ENCODE measurements at regions not wholly inside any gene's neighbourhood (a gene's known extent, or its start where the extent isn't known, plus 50 kb on each side); places are given as distances from the start of the nearest gene placed in this dataset.
A peak's percentile ranks its signal among the peaks of the same experiment; 100 is the strongest.

- H3K27me3 ChIP-seq (ENCODE audit: control insufficient read depth in 1 of 2, insufficient read depth in 2 of 2, low read length in 2 of 2), result no peaks in the 10 kb centered on the region
- H3K79me2 ChIP-seq (ENCODE audit: insufficient read depth, low read length), result no peaks in the 10 kb centered on the region
- intact Hi-C loops (cut with micrococcal nuclease; ENCODE audit: unreplicated experiment) (loop anchor here (2.0 to 10.0 kb wide), 2 partner anchors 37 to 137 kb away; no protein-coding TSS in a partner anchor), in situ Hi-C loops (cut with HindIII; ENCODE audit: extremely low pct_ligation_motif_present, low pct_unique_long_range_greater_than_20kb) (no loop called here)
- ChIA-PET POLR2A (interaction anchor here (0.8 to 3.5 kb wide), 15 partner anchors 11 to 583 kb away, joined by 3 to 21 read pairs (median 4); partner anchors contain the start of gene IRS1), CTCF (ENCODE audit: low intra/inter-chr PET ratio, low total read pairs) (no interaction called here)
- TF ChIP-seq ZIK1 (CRISPR knock-in tag; IDR thresholded peaks at IDR 0.05; ENCODE audit: borderline replicate concordance, low read depth) (no peak), ZNF512 (CRISPR knock-in tag; IDR thresholded peaks at IDR 0.05) (0 out of 2 replicates have a peak, but pooled peaks have one; percentile 55)
- TF ChIP-seq, protein P1, sequence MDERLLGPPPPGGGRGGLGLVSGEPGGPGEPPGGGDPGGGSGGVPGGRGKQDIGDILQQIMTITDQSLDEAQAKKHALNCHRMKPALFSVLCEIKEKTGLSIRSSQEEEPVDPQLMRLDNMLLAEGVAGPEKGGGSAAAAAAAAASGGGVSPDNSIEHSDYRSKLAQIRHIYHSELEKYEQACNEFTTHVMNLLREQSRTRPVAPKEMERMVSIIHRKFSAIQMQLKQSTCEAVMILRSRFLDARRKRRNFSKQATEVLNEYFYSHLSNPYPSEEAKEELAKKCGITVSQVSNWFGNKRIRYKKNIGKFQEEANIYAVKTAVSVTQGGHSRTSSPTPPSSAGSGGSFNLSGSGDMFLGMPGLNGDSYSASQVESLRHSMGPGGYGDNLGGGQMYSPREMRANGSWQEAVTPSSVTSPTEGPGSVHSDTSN (CRISPR knock-in tag; IDR thresholded peaks at IDR 0.05), result no peak
- peaks cover 20% of the 10 kb centered on the region for H3K4me1 ChIP-seq (ENCODE audit: insufficient read depth, low read length)
- H3K4me3 ChIP-seq (replicated peaks in 1 of 3; ENCODE audit: insufficient read depth in 1 of 3, low read depth in 2 of 3, low read length in 3 of 3), result peak overlapping the region in 1 of 3 experiments; percentile 6; a peak in 1 of 6 replicates
- WGBS (ENCODE audit: low lambda C conversion rate), result 71% methylated on average over 10 of the region's 10 CpGs
- H3K27ac ChIP-seq (ENCODE audit: extremely low read length, insufficient read depth, low read length), result peak overlapping the region; percentile 57
- peak overlapping the region; percentile 30 for H3K9ac ChIP-seq (ENCODE audit: insufficient read depth, low read depth, low read length)
- no peaks in the 10 kb centered on the region for H3K36me3 ChIP-seq (replicated peaks in 1 of 2; ENCODE audit: control insufficient read depth in 1 of 2, insufficient read depth in 2 of 2, low read length in 2 of 2)
- ATAC-seq (no peak), FAIRE-seq (no peak), DNase-seq (ENCODE audit: low spot score) (no peak)
- H2AFZ ChIP-seq (ENCODE audit: low read length), result peak overlapping the region; percentile 11
- BruUV-seq (replicated peaks), result no TSS peak
- peak overlapping the region; percentile 59 for H3K4me2 ChIP-seq (ENCODE audit: low read depth, low read length)
- no peaks in the 10 kb centered on the region for H4K20me1 ChIP-seq (ENCODE audit: insufficient read depth, low read length)
- H3K9me3 ChIP-seq (ENCODE audit: low read length), result no peaks in the 10 kb centered on the region
These were observed 322.2 kb downstream of the IRS1 start for GRCh38 chr2:226477221-226478108.
